ENCODE measurements at regions not wholly inside any gene's neighbourhood (a gene's known extent, or its start where the extent isn't known, plus 50 kb on each side); places are given as distances from the start of the nearest gene placed in this dataset.

DNA sequence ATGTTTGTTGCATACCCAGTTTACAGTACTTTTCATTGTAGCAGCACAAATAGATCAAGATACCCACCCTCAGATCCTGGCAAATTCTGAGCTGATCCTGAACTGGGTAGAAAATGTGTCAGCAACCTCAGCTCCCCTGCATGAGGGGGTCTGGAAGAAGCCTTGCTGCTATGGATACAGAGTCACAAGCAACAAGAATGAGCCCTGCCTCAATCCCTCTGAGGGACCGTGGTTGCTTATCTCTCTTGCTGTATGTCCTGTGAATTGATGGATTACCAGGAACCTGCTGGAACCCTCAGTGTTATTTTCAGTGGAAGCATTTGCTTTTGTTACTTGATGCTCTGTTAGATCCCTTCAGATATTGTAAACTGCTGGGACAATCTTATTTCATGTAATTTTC is 331.0 kb downstream of the STIM2 start:
- TF ChIP-seq EP300 (IDR thresholded peaks at IDR 0.05), result no peak
- TF ChIP-seq, protein P1, sequence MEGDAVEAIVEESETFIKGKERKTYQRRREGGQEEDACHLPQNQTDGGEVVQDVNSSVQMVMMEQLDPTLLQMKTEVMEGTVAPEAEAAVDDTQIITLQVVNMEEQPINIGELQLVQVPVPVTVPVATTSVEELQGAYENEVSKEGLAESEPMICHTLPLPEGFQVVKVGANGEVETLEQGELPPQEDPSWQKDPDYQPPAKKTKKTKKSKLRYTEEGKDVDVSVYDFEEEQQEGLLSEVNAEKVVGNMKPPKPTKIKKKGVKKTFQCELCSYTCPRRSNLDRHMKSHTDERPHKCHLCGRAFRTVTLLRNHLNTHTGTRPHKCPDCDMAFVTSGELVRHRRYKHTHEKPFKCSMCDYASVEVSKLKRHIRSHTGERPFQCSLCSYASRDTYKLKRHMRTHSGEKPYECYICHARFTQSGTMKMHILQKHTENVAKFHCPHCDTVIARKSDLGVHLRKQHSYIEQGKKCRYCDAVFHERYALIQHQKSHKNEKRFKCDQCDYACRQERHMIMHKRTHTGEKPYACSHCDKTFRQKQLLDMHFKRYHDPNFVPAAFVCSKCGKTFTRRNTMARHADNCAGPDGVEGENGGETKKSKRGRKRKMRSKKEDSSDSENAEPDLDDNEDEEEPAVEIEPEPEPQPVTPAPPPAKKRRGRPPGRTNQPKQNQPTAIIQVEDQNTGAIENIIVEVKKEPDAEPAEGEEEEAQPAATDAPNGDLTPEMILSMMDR (IDR thresholded peaks at IDR 0.05), result no peak

All from tibial nerve (tissue), 4 donors.